Trophoblast cell (in vitro differentiated cells and primary cell): ENCODE measurements at regions not wholly inside any gene's neighbourhood (a gene's known extent, or its start where the extent isn't known, plus 50 kb on each side); places are given as distances from the start of the nearest gene placed in this dataset.
A peak's percentile ranks its signal among the peaks of the same experiment; 100 is the strongest.

Experiments
- DNase-seq, 2 donors: peaks; one replicate each; pipeline ENCODE4 v3.0.0-alpha.2; 2016
- H2AFZ ChIP-seq: 2 replicates; pipeline ENCODE4 v1.6.1; 2013; ENCODE audit warnings: low read length, moderate library complexity, mild to moderate bottlenecking; ENCODE audit not compliant: insufficient read depth, poor library complexity
- H2AK5ac ChIP-seq: 2 replicates; pipeline ENCODE4 v1.6.1; 2013; ENCODE audit warnings: mild to moderate bottlenecking, low read length
- H2BK120ac ChIP-seq: 2 replicates; pipeline ENCODE4 v1.6.1; 2013; ENCODE audit warnings: low read length, mild to moderate bottlenecking, moderate library complexity; ENCODE audit not compliant: insufficient read depth, poor library complexity
- H2BK12ac ChIP-seq: 2 replicates; pipeline ENCODE4 v1.6.1; 2013; ENCODE audit warnings: mild to moderate bottlenecking, low read length, moderate library complexity
- H2BK5ac ChIP-seq: 2 replicates; pipeline ENCODE4 v1.6.1; 2013; ENCODE audit warnings: low read length, low read depth, moderate library complexity, mild to moderate bottlenecking; ENCODE audit not compliant: poor library complexity
- H3K14ac ChIP-seq: 2 replicates; pipeline ENCODE4 v1.6.1; 2013; ENCODE audit warnings: mild to moderate bottlenecking, low read length
- H3K18ac ChIP-seq: 2 replicates; pipeline ENCODE4 v1.6.1; 2013; ENCODE audit warnings: mild to moderate bottlenecking, low read length
- H3K23ac ChIP-seq: 2 replicates; pipeline ENCODE4 v1.6.1; 2013; ENCODE audit warnings: low read length
- H3K27ac ChIP-seq: 2 replicates; pipeline ENCODE4 v1.5.1; 2013; ENCODE audit warnings: low read depth, mild to moderate bottlenecking, inconsistent platforms, low read length, moderate library complexity
- H3K27me3 ChIP-seq: 2 replicates; pipeline ENCODE4 v1.6.1; 2013; ENCODE audit warnings: inconsistent platforms, mild to moderate bottlenecking, low read length, moderate library complexity; ENCODE audit not compliant: insufficient read depth
- H3K36me3 ChIP-seq, 2 experiments: 1 replicate in 1 of 2; 2 replicates in 1 of 2; pipeline ENCODE4 v1.6.1; 2013; ENCODE audit warnings: low read length in 2 of 2, mild to moderate bottlenecking in 2 of 2, moderate library complexity in 1 of 2; ENCODE audit not compliant: insufficient read depth in 2 of 2, control insufficient read depth in 1 of 2
- H3K4ac ChIP-seq: 2 replicates; pipeline ENCODE4 v1.6.1; 2013; ENCODE audit warnings: low read depth, mild to moderate bottlenecking, low read length, moderate library complexity
- H3K4me1 ChIP-seq, 2 experiments: 1 replicate in 1 of 2; 2 replicates in 1 of 2; pipeline ENCODE4 v1.6.1; 2013; ENCODE audit warnings: low read length in 2 of 2, mild to moderate bottlenecking in 2 of 2, moderate library complexity in 1 of 2; ENCODE audit not compliant: insufficient read depth in 2 of 2, control insufficient read depth in 1 of 2
- H3K4me2 ChIP-seq: 2 replicates; pipeline ENCODE4 v1.6.1; 2013; ENCODE audit warnings: inconsistent platforms, mild to moderate bottlenecking, low read length, moderate library complexity
- H3K4me3 ChIP-seq: 2 replicates; pipeline ENCODE4 v1.5.1; 2013; ENCODE audit warnings: mild to moderate bottlenecking, low read depth, low read length, inconsistent platforms
- H3K79me1 ChIP-seq: one replicate; pipeline ENCODE4 v1.6.1; 2013; ENCODE audit warnings: low read length
- H3K79me2 ChIP-seq: 2 replicates; pipeline ENCODE4 v1.6.1; 2013; ENCODE audit warnings: low read length, mild to moderate bottlenecking; ENCODE audit not compliant: control insufficient read depth, insufficient read depth, poor library complexity
- H3K9ac ChIP-seq: 2 replicates; pipeline ENCODE4 v1.6.1; 2013; ENCODE audit warnings: mild to moderate bottlenecking, low read length
- H3K9me3 ChIP-seq: 2 replicates; pipeline ENCODE4 v1.6.1; 2013; ENCODE audit warnings: low read depth, mild to moderate bottlenecking, control low read depth, inconsistent platforms, low read length; ENCODE audit not compliant: insufficient read depth
- H4K12ac ChIP-seq: 2 replicates; pipeline ENCODE4 v1.6.1; 2013; ENCODE audit warnings: low read depth, mild to moderate bottlenecking, low read length, moderate library complexity
- H4K8ac ChIP-seq: 2 replicates; pipeline ENCODE4 v1.6.1; 2013; ENCODE audit warnings: low read depth, mild to moderate bottlenecking, low read length, moderate library complexity
- H4K91ac ChIP-seq: one replicate; pipeline ENCODE4 v1.6.1; 2013; ENCODE audit warnings: low read depth, mild to moderate bottlenecking, low read length, moderate library complexity
- WGBS: extraction: QIAGEN DNeasy Blood & Tissue Kit; methylation state at CpG from one replicate; pipeline ENCODE4 v1.1.7; 2013; ENCODE audit warnings: missing lambda C conversion rate; ENCODE audit not compliant: insufficient read length, insufficient coverage; ENCODE audit errors: extremely low coverage; 5-methylcytosine and 5-hydroxymethylcytosine counted together

GRCh38 chr5:147966829-147967228, 60.5 kb upstream of the C5orf46 start:
- no peak overlapping the region for H4K91ac ChIP-seq
- no CpG with 5 or more reads among the region's 4 CpGs for WGBS
- no peak overlapping the region for H3K4me2 ChIP-seq

GRCh38 chr5:147966326-147966725, 60.0 kb upstream of the C5orf46 start:
- no peak overlapping the region for H3K18ac ChIP-seq
- H3K23ac ChIP-seq, result no peak overlapping the region
- no peak overlapping the region for H2BK120ac ChIP-seq
- H3K4ac ChIP-seq, result no peak overlapping the region
- no peak overlapping the region for H2BK12ac ChIP-seq
- no peak overlapping the region for H4K12ac ChIP-seq
- no peak overlapping the region for H2BK5ac ChIP-seq
- DNase-seq, result peak; percentile 69 to 89
- H3K36me3 ChIP-seq, result no peaks in the 10 kb centered on the region
- no peaks in the 10 kb centered on the region for H3K79me1 ChIP-seq
- no peak overlapping the region for H2AFZ ChIP-seq
- H4K91ac ChIP-seq, result no peak overlapping the region
- no peak overlapping the region for H3K14ac ChIP-seq
- H2AK5ac ChIP-seq, result no peak overlapping the region
- H3K4me2 ChIP-seq, result no peak overlapping the region
- H3K9ac ChIP-seq, result no peak overlapping the region
- H4K8ac ChIP-seq, result no peak overlapping the region
- no peaks in the 10 kb centered on the region for H3K79me2 ChIP-seq
- H3K4me3 ChIP-seq, result no peak overlapping the region
- no CpG with 5 or more reads among the region's 2 CpGs for WGBS
- peak overlapping the region; percentile 48 for H3K27ac ChIP-seq
- no peaks in the 10 kb centered on the region for H3K9me3 ChIP-seq
- H3K27me3 ChIP-seq, result no peaks in the 10 kb centered on the region
- H3K4me1 ChIP-seq, result peaks cover 7 to 14% of the 10 kb centered on the region in 2 experiments

More at GRCh38 chr5:147966829-147967228, 60.5 kb upstream of the C5orf46 start:
- Histone ChIP-seq H2AK5ac (no peak overlapping the region), H4K12ac (no peak overlapping the region), H3K79me2 (no peaks in the 10 kb centered on the region), H3K9ac (no peak overlapping the region), H3K4ac (no peak overlapping the region), H3K18ac (no peak overlapping the region), H3K4me1 (peaks cover 7 to 12% of the 10 kb centered on the region in 2 experiments), H3K14ac (no peak overlapping the region), H2AFZ (no peak overlapping the region), H2BK120ac (no peak overlapping the region), H2BK5ac (no peak overlapping the region), H3K27ac (peak overlapping the region; percentile 48), H2BK12ac (no peak overlapping the region), H3K27me3 (no peaks in the 10 kb centered on the region), H3K23ac (no peak overlapping the region), H3K4me3 (no peak overlapping the region), H3K9me3 (no peaks in the 10 kb centered on the region), H3K36me3 (no peaks in the 10 kb centered on the region), H4K8ac (no peak overlapping the region), H3K79me1 (no peaks in the 10 kb centered on the region)
- no peak for DNase-seq

- no peak overlapping the region for H3K14ac ChIP-seq
- H2BK5ac ChIP-seq, result no peak overlapping the region
- H3K4me3 ChIP-seq, result no peak overlapping the region
- no peaks in the 10 kb centered on the region for H3K27me3 ChIP-seq
- H3K23ac ChIP-seq, result no peak overlapping the region
- peak; percentile 31 to 70 for DNase-seq
- no peak overlapping the region for H2BK120ac ChIP-seq
- no peak overlapping the region for H2BK12ac ChIP-seq
- no peak overlapping the region for H3K4ac ChIP-seq
- no peaks in the 10 kb centered on the region for H3K36me3 ChIP-seq
- peaks cover 7 to 14% of the 10 kb centered on the region in 2 experiments for H3K4me1 ChIP-seq
- no peak overlapping the region for H4K8ac ChIP-seq
- no peak overlapping the region for H2AK5ac ChIP-seq
- no peak overlapping the region for H4K12ac ChIP-seq
- no peak overlapping the region for H3K4me2 ChIP-seq
- H3K79me2 ChIP-seq, result no peaks in the 10 kb centered on the region
- no peaks in the 10 kb centered on the region for H3K9me3 ChIP-seq
- H3K27ac ChIP-seq, result no peak overlapping the region
- no peak overlapping the region for H3K18ac ChIP-seq
- no peaks in the 10 kb centered on the region for H3K79me1 ChIP-seq
- no peak overlapping the region for H2AFZ ChIP-seq
- no peak overlapping the region for H4K91ac ChIP-seq
- H3K9ac ChIP-seq, result no peak overlapping the region
Observed at GRCh38 chr5:147965715-147966114, 59.4 kb upstream of the C5orf46 start.

- Histone ChIP-seq H2BK120ac (no peak overlapping the region), H3K36me3 (no peaks in the 10 kb centered on the region), H3K14ac (peak overlapping the region; percentile 63), H4K12ac (no peak overlapping the region), H2BK12ac (peak overlapping the region; percentile 19), H3K4ac (no peak overlapping the region), H3K18ac (no peak overlapping the region), H4K91ac (peak overlapping the region; percentile 63), H2BK5ac (peak overlapping the region; percentile 21), H3K4me3 (no peak overlapping the region), H3K4me2 (no peak overlapping the region), H4K8ac (peak overlapping the region; percentile 17), H3K4me1 (peaks cover 7 to 14% of the 10 kb centered on the region in 2 experiments), H3K9me3 (no peaks in the 10 kb centered on the region), H3K79me1 (no peaks in the 10 kb centered on the region), H2AK5ac (no peak overlapping the region), H3K23ac (no peak overlapping the region), H3K27me3 (no peaks in the 10 kb centered on the region), H3K9ac (no peak overlapping the region), H2AFZ (no peak overlapping the region), H3K79me2 (no peaks in the 10 kb centered on the region), H3K27ac (peak overlapping the region; percentile 27)
- no CpG with 5 or more reads among the region's 4 CpGs for WGBS
- no peak for DNase-seq
Observed at GRCh38 chr5:147963948-147964693, 57.8 kb upstream of the C5orf46 start.
